Endothelial cell (in vitro differentiated cells): ENCODE measurements at regions not wholly inside any gene's neighbourhood (a gene's known extent, or its start where the extent isn't known, plus 50 kb on each side); places are given as distances from the start of the nearest gene placed in this dataset.

Experiments used
- DNase-seq: peaks from one replicate; pipeline ENCODE4 v3.0.0; 2021; ENCODE audit warnings: low spot score
- H3K27ac Mint-ChIP-seq: one replicate; pipeline ENCODE4 v1.8.0; 2021; ENCODE audit warnings: mixed read lengths, inconsistent platforms; ENCODE audit not compliant: unreplicated experiment
- H3K27me3 Mint-ChIP-seq: one replicate; pipeline ENCODE4 v1.8.0; 2021; ENCODE audit warnings: mild to moderate bottlenecking, moderate library complexity, mixed read lengths, inconsistent platforms; ENCODE audit not compliant: unreplicated experiment
- H3K36me3 Mint-ChIP-seq: one replicate; pipeline ENCODE4 v1.8.0; 2021; ENCODE audit warnings: mild to moderate bottlenecking, low read depth, mixed read lengths, inconsistent platforms; ENCODE audit not compliant: unreplicated experiment
- H3K4me1 Mint-ChIP-seq: one replicate; pipeline ENCODE4 v1.8.0; 2021; ENCODE audit warnings: mild to moderate bottlenecking, mixed read lengths, inconsistent platforms; ENCODE audit not compliant: unreplicated experiment
- H3K4me3 Mint-ChIP-seq: one replicate; pipeline ENCODE4 v1.8.0; 2021; ENCODE audit warnings: mild to moderate bottlenecking, mixed read lengths, inconsistent platforms; ENCODE audit not compliant: unreplicated experiment
- H3K9me3 Mint-ChIP-seq: one replicate; pipeline ENCODE4 v1.8.0; 2021; ENCODE audit warnings: mixed read lengths, inconsistent platforms; ENCODE audit not compliant: unreplicated experiment
- TF ChIP-seq, protein P1 (sequence below): fragments of 200-600 bp; sonication (generic); IDR thresholded peaks from one replicate; pipeline ENCODE4 v1.5.0; 2021; ENCODE audit warnings: antibody characterized with exemption; ENCODE audit not compliant: unreplicated experiment

DNA sequence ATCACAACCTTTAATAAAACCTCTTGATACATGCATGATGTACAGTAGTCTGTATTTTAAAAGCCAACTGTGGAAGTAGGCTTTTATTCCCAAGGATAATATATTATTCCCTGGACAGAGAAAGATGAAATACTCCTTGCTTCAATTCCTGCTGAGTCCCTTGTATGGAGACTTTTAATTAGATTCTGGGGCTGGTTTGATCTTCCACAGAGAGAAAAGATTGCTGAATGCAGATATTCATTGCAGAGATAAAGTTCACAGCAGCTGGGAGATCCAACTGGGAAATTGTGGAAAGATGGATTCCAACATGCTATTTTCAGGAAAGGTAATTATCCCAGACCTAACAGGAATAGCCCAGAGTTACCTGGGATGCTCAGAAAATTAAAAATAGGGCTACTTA lies 607.0 kb upstream of the HS6ST1 start:
- no peak for DNase-seq
- H3K36me3 Mint-ChIP-seq = no peaks in the 10 kb centered on the region
- H3K4me1 Mint-ChIP-seq = no peaks in the 10 kb centered on the region
- no peaks in the 10 kb centered on the region for H3K9me3 Mint-ChIP-seq
- no peak overlapping the region for H3K27ac Mint-ChIP-seq
- TF ChIP-seq, protein P1, sequence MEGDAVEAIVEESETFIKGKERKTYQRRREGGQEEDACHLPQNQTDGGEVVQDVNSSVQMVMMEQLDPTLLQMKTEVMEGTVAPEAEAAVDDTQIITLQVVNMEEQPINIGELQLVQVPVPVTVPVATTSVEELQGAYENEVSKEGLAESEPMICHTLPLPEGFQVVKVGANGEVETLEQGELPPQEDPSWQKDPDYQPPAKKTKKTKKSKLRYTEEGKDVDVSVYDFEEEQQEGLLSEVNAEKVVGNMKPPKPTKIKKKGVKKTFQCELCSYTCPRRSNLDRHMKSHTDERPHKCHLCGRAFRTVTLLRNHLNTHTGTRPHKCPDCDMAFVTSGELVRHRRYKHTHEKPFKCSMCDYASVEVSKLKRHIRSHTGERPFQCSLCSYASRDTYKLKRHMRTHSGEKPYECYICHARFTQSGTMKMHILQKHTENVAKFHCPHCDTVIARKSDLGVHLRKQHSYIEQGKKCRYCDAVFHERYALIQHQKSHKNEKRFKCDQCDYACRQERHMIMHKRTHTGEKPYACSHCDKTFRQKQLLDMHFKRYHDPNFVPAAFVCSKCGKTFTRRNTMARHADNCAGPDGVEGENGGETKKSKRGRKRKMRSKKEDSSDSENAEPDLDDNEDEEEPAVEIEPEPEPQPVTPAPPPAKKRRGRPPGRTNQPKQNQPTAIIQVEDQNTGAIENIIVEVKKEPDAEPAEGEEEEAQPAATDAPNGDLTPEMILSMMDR = no peak
- H3K27me3 Mint-ChIP-seq = no peaks in the 10 kb centered on the region
- no peak overlapping the region for H3K4me3 Mint-ChIP-seq

DNA sequence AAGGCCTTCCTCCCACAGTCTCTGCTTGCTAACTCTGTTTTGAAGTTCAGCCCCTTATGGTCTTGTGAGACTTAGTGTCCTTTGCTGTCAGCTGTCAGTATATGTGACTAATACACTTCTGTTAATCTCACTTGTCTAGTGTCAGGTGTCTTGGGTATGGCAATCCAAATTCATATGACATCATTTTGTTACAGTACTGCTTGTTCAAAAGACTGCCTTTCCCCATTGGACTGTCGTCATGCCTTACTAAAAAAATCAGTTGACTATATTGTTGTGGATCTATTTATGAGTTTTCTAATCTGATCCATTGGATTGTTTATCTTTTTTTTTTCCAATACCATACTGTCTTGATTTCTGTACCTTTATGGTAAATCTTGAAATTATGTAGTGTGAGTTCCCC lies 611.4 kb upstream of the HS6ST1 start:
- H3K27ac Mint-ChIP-seq = no peak overlapping the region
- no peaks in the 10 kb centered on the region for H3K9me3 Mint-ChIP-seq
- no peaks in the 10 kb centered on the region for H3K4me1 Mint-ChIP-seq
- TF ChIP-seq, protein P1 = no peak
- H3K27me3 Mint-ChIP-seq = no peaks in the 10 kb centered on the region
- no peak for DNase-seq
- no peak overlapping the region for H3K4me3 Mint-ChIP-seq
- H3K36me3 Mint-ChIP-seq = no peaks in the 10 kb centered on the region

- Mint-ChIP-seq H3K9me3 (no peaks in the 10 kb centered on the region), H3K4me1 (no peaks in the 10 kb centered on the region), H3K4me3 (no peak overlapping the region), H3K27me3 (no peaks in the 10 kb centered on the region), H3K36me3 (no peaks in the 10 kb centered on the region), H3K27ac (no peak overlapping the region)
- no peak for DNase-seq
- TF ChIP-seq, protein P1 = no peak
Observed at GRCh38 chr2:128940378-128940777, 621.7 kb upstream of the HS6ST1 start.

- Mint-ChIP-seq H3K27me3 (no peaks in the 10 kb centered on the region), H3K27ac (no peak overlapping the region), H3K4me3 (no peak overlapping the region), H3K9me3 (no peaks in the 10 kb centered on the region), H3K4me1 (no peaks in the 10 kb centered on the region), H3K36me3 (no peaks in the 10 kb centered on the region)
- no peak for DNase-seq
- TF ChIP-seq, protein P1 = no peak
Observed at GRCh38 chr2:128941751-128942150, 623.1 kb upstream of the HS6ST1 start.

DNA sequence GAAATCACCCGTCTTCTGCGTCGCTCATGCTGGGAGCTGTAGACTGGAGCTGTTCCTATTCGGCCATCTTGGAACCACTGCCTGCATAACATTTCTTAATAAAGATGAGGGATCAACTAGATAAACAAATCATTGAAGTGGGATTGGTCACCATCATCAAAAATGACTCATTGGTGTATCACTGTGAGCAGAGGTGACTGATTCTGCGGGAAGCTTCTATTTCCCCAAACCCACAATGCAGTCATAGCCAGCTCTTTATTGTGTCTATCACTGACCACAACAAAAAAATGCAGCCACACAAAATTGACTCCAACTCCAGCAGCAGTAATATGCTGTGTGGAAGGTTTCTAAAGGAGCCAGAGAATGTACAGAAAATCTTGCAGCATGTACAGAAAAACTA lies 630.7 kb upstream of the HS6ST1 start:
- Mint-ChIP-seq H3K27ac (no peak overlapping the region), H3K4me3 (no peak overlapping the region), H3K36me3 (no peaks in the 10 kb centered on the region), H3K9me3 (peaks cover 7% of the 10 kb centered on the region), H3K27me3 (peaks cover 5% of the 10 kb centered on the region), H3K4me1 (no peaks in the 10 kb centered on the region)
- DNase-seq = no peak
- TF ChIP-seq, protein P1 = no peak
